HG02870 (cell line): ENCODE measurements at regions not wholly inside any gene's neighbourhood (a gene's known extent, or its start where the extent isn't known, plus 50 kb on each side); places are given as distances from the start of the nearest gene placed in this dataset.
"Not testable (repeated sequence)": the region's sequence is repeated elsewhere in the genome, so short reads cannot be mapped to it uniquely, and the experiment has no call there.

Experiments
- ATAC-seq: cut with Tn5 transposase; IDR thresholded peaks from one replicate; pipeline ENCODE4 v1.9.1; 2021; ENCODE audit warnings: mild to moderate bottlenecking, moderate library complexity; ENCODE audit not compliant: unreplicated experiment

- no peak for ATAC-seq
Measured at GRCh38 chr4:23970201-23970850, 80.5 kb upstream of the PPARGC1A start.

GRCh38 chr4:23969635-23970145 is 79.8 kb upstream of the PPARGC1A start:
- no peak for ATAC-seq

DNA sequence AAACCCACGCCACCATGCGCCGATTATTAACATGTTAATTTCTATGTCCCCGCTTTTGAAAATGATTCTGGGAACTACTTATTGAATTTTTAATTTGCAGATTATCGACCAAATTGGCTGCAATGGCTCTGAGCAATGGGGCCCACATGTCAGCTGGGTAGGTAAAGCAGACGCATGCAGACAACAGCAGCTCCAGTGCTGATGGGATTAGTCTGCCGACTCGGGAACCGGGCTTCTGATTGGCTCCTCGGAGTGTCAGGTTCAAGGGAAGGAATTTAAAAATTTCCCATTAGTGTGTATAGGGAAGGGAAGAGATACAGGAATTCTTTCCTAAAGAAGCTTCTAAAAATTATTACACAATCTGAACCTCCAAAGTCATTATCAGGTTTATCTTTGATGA is 77.4 kb upstream of the PPARGC1A start:
- no peak for ATAC-seq

GRCh38 chr4:23966725-23967124 is 76.9 kb upstream of the PPARGC1A start:
- no peak for ATAC-seq

DNA sequence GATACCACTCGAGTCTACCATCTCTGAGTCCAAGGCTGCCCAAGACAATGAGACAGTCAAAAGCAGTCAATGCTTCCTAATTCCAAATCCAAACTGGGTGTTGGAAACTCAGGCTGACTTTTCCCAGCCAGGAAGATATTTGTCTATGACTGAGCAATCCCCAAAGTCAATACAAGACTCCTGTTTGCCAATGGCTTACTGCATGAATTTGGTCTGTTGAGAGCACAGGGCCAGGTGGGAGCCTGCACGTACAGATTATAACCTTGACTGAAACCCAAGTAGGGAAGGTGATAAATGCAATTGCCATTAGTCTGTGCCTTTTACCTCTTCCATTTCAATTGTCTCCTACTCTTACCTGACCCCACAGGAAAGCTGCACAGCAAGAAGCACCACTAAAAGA is 72.6 kb upstream of the PPARGC1A start:
- ATAC-seq, result no peak

- ATAC-seq, result not testable (repeated sequence)
Measured at GRCh38 chr4:23961395-23961794, 71.5 kb upstream of the PPARGC1A start.

- ATAC-seq, result no peak
Measured at GRCh38 chr4:23959396-23960148, 69.7 kb upstream of the PPARGC1A start.

DNA sequence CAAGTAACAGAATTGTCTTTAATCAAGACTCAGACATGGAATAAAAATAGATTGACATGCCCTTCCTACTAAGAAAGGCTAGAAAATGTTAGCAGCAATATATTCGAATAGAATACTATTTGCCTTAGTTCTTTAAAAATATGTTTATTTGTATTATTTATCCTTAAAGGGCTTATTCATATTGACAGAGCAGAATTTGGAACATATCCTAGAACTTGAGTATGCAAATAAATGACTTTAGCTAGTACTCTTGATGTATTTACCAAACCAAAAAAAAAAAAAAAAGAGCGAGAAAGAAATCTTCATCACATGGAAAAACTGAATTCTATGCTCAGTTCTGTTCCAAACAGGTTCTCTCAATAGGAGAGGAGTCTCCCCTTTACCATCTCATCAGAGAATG is 68.9 kb upstream of the PPARGC1A start:
- ATAC-seq, result no peak

- no peak for ATAC-seq
Measured at GRCh38 chr4:23957465-23957864, 67.6 kb upstream of the PPARGC1A start.

DNA sequence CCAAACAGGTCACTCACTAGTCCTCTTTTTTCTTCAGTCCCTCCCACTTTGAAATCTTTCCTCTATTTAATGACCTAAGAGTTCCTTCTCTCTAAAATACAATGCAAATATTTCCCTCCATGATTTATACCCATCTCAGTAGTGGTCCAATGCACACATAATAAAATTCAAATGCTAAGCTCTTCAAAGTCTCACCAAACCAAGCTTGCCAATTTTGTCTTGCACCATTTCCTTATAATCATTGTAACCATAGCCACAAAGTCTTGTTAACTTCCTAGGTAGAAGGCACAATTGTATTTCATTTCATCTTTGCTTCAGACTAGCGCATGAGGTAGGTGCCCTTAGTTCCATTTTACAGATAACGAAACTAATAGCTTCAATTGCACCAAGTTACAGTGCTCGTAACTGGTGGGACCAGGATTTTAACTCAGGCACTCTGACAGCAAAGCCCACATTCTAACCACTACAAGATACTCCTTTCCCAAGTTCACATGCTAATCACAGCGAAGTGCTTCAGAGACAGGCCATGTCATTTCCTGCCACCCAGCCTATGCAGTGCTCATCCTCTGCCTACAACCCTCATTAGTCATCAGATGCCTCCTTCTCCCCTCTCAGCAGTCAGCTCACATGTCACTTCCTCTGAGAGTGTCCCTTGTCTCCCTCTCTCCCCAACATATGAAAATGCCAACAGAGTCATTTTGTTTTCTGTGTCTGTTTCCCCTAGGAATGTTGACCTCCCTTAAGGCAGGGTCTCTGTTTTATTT is 66.9 kb upstream of the PPARGC1A start:
- no peak for ATAC-seq

DNA sequence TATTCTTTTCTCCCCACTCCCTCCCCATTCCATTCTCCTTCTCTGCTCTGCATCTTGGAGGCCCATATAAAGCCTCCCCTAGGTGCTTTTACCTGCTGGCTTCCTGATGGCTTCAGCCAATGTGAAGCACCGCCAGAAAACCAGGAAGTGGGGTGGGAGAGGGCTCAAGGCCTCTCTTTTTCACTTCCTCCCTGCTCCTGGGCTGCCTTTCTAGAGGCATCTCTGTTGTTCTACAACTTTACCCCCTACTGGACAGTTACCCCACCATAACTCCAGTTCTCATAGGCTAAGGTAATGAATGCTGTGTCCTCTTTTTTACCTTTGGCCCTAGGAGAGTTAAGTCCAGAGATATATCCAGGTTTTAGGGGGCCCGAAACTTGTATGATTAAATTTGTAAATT is 62.4 kb upstream of the PPARGC1A start:
- no peak for ATAC-seq

- ATAC-seq, result no peak
Measured at GRCh38 chr4:23947826-23948225, 58.0 kb upstream of the PPARGC1A start.

- no peak for ATAC-seq
Measured at GRCh38 chr4:23946299-23946698, 56.5 kb upstream of the PPARGC1A start.

DNA sequence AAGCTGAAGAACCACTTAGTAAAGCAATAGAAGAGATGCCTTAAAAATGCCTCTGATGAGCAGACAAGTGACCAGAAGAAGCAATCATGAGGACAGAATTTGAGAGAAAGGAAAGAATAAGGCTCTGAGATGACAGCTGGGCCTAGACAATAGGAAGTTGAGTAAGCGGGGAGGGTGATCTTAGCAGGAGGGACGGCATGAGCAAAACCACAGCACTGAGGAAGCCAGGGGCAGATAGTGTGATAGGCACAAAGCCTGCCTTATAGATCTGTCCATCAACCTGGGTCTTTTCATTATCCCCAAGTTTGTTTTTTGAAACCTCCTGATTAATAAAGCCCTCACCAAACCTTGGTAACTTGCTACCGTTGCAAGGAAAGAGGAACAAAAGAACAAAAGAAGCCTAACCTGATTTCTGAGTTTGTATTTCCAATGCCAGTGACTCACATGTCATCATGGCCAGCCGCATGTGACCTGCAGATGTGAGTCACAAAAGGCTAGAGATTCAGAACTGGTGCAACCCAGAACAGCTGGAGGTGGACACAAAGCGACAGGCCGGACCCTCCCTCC is 55.7 kb upstream of the PPARGC1A start:
- no peak for ATAC-seq

GRCh38 chr4:23944556-23944955 is 54.7 kb upstream of the PPARGC1A start:
- not testable (repeated sequence) for ATAC-seq

GRCh38 chr4:23943478-23943877 is 53.6 kb upstream of the PPARGC1A start:
- ATAC-seq, result no peak

- ATAC-seq, result no peak
Measured at GRCh38 chr4:23942471-23942870, 52.6 kb upstream of the PPARGC1A start.
